GM18520 (cell line): ENCODE measurements at regions not wholly inside any gene's neighbourhood (a gene's known extent, or its start where the extent isn't known, plus 50 kb on each side); places are given as distances from the start of the nearest gene placed in this dataset.
"Not testable (repeated sequence)": the region's sequence is repeated elsewhere in the genome, so short reads cannot be mapped to it uniquely, and the experiment has no call there.

Experiments used
- ATAC-seq: cut with Tn5 transposase; IDR thresholded peaks from one replicate; pipeline ENCODE4 v1.9.1; 2021; ENCODE audit not compliant: unreplicated experiment

DNA sequence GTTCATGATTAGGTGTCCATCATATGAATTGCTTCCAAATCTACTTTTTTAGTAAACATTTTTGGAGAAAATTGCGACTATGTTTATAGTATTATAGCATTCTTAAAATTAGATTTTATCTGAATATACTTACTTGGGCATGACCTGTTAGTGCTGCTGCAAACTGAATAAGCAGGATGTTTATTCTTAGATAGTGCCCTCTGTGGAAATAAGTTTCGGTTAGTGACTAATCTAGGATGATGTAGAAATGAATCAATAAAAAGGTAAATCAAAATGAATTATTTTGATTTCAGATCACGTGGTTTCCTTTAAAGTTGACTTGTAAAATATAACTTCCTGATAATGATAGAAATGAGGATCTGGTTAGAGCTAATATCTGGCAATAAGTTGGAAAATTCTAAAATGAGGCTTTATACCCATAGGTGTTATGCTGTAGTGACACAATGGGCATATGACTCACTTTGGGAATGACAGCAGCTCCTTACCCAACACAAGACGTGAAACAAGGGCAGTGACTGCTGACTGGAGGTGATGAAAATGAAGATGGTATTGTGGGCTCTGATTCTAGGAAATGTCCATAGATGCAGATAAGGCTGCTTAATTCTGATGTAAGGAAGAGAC, 165.8 kb upstream of the TCF4 start:
- ATAC-seq: no peak

DNA sequence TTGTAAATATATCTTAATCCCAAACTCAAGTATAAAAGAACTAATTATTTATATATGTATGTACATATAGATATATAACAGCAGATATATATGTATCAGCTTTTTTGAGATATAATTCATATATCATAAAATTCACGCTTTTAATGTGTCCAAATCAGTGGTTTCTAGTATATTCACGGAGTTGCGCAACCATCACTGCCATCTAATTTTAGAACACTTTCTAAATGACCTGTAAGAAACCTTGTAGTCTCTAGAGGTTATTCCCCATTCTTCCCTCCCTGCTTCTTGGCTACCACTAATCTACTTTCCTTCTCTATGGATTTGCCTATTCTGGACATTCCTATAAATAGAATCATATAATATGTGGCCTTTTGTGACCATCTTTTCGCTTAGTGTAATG, 163.5 kb upstream of the TCF4 start:
- no peak for ATAC-seq

DNA sequence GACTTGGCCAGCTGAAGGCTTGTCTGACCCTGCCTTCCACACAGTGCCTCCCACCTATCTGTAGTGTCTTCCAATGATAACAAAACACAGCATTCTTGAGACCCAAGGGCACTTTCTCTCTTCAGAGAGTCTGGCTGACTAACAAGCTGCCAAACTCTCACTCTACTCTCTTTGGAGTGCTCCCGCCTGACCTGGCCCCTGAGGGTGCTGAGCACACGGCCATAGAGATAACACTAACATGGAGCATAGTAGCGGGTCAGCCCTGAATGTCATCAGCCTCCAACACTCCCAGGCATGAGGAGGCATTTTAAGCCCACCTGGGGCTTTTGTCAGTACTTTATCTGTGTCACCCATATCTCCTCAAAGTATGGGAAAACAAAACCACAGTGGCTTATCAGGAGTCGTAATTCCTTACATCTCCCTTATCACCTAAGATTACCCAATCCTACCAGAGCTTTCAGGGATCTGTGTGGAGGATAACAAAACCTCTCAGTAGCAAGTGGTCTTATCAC, 160.3 kb upstream of the TCF4 start:
- ATAC-seq: no peak

DNA sequence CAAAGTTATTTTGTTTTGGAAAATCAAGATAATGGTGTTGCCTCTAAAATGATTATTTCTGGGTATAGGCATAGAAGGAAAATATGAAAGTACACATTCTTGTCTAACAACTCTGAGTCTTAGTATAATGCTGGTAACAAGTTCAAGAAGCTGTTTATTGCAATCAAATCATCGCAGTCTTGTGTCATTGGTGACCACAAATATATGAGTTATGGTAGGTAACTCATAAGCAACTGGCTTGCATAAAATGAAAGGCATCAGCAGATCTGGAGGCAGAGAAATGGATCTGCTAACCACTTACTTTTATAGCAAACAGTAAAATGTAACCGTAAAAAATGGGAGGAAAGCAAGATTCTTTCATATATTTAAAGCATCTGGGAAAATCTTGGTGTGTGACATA, 156.2 kb upstream of the TCF4 start:
- ATAC-seq: no peak

DNA sequence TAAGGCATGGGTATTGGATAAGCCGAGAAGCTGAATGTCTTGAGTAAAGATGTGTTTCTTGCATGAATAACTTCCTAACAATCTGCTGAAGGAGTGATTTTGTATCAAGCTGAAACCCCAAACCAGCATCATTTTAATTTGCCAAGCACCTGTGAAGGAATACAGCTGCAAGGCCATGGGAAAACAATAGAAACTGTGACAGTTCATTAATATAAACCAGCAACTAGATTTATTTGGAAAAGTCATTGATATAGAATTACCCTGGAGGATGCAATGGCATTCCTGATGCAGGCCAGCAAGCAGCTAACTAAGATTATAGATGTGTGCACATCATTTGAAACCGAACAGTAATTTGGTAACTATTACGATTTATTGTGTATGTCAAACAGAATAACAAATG, 155.7 kb upstream of the TCF4 start:
- no peak for ATAC-seq

DNA sequence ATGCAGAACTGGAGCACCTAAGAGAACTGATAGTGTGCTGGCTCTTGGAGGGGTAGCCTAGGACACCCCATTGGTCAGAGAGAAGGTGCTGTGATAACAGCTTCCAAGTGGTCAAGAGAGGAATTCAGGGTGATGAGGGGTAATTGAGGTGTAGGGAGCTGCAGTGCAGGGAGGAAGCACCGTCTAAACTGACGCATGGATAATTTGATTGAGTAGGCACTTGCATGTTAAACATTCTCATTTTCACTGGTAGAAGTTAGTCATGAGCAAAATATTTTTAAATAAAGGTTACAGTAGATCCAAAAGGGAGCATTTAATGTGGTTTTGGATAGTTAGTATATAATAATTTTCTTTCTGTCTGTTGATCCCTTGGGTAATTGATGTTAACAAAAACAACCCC, 155.1 kb upstream of the TCF4 start:
- no peak for ATAC-seq

DNA sequence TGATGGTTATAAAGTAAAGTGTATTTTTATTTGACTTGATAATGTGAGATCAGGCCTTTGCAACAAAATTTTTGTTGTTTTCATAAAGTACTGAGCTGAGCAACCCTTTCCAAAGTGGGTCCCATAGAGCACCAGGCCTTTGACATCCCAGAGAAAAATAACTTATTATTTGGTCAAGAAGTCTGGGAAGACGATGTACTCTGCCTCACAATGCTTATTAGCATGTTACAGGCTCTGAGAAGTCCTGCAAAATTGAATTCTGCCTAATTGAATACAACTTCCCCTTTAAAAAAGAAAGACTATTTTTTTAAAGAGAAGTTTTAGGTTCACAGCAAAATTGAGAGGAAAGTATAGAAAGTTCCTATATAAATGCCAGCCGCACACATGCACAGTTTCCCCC, 151.5 kb upstream of the TCF4 start:
- no peak for ATAC-seq

DNA sequence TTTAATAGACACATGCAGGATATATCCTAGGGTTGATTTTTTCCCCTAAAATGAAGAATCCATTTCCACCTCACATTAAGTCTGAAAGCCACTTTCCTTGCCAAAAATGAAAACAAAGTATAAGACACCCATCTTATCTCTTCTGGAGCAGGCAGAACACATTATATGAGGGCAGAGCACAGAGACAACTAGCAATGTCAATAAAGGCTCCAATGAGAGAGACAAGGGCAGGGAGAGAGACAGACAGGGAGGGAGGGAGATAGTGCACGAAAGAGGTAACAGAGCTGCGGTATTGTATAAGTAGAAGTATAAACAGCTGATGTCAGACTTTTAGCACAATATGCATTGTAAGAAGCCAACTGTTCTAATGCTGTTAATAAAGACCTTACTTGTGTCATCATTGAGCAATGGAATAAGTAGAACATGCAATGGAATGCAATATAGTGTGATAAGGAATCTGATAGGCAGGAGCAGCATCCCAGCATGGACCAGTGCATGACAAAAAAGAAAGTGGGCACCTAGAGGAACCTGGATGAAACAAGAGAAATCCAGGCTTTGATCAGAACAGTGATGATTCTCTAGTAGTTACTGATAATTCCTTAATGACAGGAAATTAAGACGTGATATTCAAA, 150.6 kb upstream of the TCF4 start:
- no peak for ATAC-seq

DNA sequence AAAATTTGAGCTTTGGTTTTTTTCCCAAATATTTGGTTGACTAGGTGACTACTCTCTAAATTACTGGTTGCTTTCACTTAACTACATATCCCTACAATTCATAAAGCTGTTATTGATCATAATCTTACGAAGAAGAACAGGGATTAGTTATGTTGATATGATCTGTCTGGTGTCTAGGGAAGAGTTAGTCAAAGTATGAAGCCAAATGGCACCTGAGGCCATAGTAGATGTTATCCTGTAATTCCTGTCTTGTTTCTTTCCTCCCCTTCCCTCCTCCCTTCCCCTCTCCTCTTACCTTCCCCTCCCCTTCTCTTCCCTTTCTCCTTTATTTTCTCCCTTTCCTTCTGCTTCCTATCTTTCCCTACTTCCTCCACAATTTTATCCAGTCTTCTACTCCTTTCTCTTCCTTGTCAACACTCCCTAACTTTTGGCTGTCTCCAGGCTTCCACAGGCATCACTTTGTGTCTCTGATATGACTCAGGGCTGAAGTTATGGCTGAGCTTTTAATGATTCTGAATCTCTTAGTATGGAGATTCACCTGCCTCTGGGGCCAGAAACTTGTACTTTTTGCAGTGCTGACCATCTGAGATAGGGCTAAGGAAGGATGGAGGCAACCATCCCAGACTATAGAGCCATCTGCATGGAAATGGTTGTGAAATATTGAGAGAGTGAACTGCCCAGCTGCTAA, 149.9 kb upstream of the TCF4 start:
- no peak for ATAC-seq

DNA sequence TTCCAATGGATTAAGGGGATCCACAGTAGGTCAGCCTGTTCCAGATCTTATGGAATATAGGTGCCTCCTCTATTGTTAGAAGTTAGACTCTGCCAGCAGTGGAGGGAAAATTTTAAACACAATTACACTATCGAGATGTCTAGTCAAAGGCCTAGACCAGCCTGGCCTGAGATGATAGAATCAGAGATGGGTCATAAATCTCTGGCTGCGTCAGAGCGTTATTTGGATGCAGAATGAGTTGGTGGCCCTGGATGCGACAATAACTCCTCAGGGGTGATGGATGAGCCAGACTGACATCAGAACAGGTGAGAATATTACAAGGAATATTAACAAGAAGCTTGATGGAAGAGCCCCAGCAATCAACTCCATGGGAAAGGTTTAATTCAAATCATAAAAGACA, 149.3 kb upstream of the TCF4 start:
- ATAC-seq: no peak

DNA sequence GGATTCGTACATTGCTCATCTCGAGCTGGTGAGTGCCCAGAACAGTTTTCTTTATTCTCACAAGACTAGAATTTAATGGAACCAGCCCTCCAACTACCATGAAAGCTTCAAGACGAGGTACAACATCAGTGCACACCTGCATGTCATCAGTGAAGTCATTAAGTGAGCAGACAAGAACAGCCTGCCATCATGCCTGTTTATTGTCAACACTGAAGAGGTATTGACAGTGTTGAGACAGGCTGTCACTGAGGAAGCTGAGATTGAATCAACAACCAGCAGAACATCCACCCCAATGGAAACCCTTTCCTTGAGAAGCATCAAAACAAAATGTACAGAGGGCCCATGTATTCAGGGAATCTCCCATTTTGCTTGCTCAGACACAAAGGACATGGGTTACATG, 148.0 kb upstream of the TCF4 start:
- ATAC-seq: no peak

DNA sequence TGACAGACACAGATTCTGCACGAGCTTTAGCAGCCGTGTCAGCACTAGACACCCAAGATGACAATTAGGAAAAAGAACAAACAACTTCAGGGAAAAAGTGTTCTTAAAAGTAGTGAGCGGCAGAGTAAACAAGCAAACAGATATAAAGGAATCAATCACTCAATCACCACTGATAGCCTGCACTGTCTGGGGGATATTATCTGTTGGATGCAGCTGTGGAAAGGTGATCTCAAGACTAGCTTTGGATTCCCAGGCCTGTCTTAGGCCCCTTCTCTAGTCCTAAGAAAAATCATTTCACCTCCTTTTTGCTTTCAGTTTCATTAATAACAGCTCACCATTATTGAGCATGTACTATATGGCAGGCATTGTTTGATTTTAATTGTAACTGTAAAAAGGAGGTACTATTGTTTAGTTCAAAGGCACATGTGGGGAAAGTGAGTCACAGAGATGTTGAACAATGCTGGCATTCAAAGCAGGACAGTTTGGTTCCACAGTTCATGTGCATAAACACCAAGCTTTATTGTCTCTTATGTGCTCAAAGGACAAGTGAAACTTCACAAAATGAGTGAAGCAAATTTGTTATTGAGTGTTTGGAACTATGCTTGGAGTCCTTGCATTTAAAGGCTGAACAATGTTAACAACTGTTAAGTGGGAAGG, 147.3 kb upstream of the TCF4 start:
- ATAC-seq: no peak

DNA sequence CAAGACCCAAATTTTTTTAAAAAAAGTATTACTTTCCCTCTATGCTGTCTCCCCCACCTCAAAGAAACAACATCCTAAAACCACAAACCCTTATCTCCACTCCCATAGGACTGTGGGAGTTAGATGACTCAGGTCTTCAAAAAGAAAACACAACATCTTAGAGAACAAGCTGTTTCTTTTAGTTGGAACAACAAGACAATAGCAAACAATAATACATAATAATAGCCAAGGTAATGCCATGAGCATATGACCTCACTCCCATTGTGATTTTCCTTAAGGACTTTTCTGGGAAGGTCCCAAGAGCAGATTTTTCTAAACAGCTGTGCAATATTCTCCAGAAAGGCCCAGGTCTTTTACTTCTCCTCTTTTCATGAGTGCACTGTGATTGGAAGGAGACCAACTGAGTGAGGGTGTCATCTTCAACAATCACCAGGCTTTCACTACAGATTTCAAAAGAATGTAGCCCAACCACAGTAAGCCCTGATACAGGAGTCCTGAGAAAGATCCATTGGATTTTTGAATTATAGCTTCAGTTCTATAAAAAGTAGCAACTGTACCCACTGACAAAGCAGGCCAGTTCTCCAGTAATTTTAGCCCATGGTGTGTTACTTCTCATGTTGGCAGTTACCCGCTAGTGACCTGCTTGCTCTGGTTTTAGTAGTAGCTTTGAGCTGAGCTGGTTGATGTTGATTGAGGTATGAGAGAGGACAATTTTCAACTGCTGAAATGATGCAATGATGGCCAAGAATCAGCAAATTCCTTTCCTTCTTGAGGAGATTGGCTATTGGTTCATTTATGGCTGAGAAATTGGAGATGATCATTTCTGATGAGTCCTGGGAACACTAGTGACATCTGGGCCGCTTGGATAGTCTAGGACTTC, 144.5 kb upstream of the TCF4 start:
- ATAC-seq: no peak

DNA sequence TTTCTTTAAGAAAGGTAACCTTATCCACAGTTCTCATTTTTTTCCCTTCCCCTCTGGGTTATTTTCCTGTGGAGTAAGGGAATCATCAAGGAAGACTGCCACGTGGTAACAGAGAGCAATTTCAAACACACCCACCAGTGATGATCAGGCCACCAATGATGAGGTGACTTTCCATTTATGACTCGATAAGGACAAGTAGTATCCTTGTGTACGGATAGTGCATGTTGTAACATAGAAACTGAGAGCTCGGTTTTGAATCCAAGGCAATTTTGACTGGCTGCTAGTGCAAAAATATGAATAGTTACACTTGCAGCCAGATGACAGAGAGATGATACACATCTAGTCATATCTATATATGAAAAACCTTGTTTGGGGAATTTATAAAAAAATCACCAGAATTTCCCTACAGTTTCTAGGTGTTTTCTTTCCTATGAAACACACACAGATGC, 143.6 kb upstream of the TCF4 start:
- ATAC-seq: peak; percentile 44

DNA sequence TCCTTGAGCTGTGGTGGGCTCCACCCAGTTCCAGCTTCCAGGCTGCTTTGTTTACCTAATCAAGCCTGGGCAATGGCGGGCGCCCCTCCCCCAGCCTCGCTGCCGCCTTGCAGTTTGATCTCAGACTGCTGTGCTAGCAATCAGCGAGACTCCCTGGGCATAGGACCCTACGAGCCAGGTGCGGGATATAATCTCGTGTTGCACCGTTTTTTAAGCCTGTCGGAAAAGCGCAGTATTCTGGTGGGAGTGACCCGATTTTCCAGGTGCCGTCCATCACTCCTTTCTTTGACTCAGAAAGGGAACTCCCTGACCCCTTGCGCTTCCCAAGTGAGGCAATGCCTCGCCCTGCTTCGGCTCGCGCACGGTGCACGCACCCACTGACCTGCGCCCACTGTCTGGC, 133.0 kb upstream of the TCF4 start:
- ATAC-seq: not testable (repeated sequence)

DNA sequence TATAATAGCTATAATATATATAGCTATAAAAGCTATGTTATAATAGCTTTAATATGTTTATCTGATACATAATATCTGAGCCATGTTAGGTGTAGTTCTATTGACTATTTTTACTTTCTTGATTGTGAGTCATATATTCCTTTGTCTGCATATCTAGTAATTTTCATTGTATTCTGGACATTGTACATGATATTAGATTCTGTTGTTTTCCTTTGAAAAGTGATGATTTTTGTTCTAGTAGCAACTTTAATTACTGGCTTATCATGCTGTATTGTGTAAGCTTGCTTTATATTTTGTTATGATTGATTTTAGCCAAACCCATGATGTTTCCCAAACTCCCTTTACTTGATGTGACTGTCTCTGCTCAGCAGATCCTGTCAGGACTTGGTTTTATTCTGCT, 125.7 kb upstream of the TCF4 start:
- no peak for ATAC-seq

DNA sequence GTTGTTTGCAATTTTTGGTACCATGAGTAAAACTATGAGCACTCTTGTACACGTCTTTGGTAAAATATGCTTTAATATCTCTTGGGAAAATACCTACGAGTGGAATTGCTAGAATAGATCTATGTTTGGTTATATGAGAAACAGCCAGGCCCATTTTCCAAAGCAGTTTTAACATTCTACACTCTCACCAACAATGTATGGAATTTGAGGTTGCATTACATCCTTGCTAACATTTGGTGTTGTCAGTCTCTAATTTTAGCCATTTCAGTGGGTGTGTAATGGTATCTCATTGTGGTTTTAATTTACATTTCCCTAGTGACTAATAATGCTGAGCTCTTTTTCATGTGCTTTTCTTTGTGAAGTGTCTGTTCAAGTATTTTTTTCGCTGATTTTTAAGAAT, 118.9 kb upstream of the TCF4 start:
- ATAC-seq: no peak

DNA sequence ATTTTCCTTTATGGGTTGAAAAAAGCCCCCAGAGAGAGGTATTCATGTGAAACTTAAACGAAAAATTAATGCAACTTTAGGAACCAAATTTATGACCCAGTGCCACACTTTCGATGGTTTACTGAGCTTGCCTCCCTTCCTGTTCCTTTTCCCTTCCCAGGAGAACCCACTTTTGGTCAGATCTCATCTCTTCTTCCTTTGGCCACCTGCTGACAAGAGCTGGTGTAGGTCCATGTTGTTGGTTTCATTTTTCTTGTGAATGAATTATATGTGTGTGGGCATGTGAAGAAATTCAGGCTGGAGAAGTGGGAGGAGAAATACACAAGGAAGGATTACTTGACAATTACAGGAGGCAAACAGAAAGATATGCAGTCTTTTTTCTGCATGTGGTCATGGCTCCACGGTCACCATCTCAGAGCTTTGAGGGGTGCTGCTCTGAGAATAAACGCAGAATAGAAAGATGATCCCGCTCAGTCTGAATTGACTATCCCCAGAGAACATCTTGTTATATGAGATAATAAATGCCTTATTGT, 111.3 kb upstream of the TCF4 start:
- ATAC-seq: no peak

DNA sequence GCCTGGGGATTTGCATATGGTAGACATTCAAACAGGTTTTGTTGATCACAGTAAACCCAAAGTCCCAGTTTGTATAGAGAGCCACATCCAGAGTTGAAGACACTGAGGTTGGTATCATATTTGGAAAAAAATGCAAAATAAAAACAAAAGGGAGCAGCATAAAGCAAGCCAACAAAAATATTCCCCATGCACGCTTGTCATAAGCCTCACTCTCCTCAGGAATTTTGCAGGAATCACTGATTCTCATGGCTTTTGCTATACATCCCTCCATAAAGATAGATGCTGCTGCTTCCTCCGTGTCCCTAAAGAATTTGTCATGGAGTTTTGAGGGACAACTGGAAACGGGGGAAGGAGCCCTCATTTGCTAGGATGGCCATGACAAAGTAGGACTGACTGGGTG, 108.8 kb upstream of the TCF4 start:
- no peak for ATAC-seq

DNA sequence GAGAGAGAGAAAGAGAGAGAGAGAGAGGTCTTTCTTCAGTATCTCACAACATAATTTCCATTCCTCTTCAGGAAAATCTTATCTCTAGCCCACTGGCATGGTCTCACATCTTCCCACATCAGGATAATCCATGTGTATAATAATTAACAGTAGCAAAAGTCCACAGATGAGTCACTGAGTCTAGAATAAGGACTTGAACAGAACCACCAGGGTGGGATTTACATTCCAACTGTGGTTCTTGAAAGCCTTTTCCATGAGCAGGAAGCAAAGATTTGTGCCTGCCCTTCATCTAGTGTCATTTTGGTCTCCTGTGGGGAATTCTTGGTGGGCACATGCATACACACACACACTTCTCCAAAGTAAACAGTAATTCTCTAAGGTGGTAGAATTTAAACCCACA, 107.1 kb upstream of the TCF4 start:
- no peak for ATAC-seq

DNA sequence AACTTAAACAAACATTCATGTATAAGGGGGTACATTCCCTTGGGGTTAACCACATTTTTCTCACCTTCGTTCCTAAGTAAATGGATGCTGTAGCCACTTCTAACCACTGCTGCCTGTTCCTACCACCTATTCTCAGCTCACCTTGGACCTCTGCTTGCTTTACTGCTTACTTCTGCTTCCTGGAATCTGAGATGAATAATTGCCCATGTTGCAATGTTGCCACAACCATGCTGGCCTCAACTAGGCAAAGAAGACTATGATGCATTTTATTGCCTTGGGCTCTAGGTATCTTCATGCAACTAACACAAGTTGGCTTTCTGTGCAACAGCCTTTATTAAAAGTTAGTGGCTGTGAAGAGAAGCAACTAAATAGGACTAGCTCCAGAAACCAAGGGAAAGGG, 106.3 kb upstream of the TCF4 start:
- no peak for ATAC-seq
